ENCODE measurements at regions not wholly inside any gene's neighbourhood (a gene's known extent, or its start where the extent isn't known, plus 50 kb on each side); places are given as distances from the start of the nearest gene placed in this dataset.

DNA sequence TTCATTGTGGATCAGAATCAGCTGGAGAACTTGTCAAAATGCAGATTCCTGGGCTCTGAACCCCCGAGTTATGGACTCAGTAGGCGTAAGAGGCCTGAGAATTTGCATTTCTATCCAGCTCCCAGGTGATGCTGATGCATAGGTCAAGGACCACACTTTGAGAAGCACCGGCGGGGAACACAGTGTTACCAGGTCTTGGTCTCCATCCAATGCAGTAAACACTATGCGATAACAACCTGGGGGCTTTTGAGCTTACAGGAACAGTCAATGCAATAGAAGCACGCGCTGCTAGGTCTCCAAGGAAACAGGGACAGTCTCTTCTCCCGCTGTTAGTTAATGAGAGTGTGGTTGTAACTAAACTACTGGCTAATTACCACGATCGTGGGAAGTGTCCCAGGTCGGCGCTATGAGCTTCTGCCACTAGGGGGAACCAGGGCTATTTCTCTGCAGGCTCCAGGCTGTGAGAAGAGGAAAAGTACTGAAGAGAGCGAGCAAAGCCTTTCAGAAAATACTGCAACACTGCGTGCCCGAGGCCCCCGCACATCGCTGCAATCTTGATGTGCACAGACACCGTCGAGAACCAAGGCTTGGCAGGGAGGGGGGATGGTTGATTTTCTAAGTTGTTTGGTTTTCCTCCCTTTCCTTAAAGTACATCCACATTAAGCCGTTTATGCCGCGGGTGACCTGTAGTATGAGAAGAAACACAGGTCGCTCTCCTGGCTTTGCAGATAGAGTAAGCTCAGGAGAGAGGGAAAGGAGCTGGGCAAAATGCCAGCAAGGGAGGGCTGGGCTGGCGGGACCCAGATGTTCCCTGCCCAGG, 52.0 kb upstream of the KCNA1 start:
- Histone ChIP-seq H4K91ac (ENCODE audit: low read depth, low read length) (no peak overlapping the region), H4K8ac (ENCODE audit: low read depth, low read length) (no peak overlapping the region), H3K4me2 (ENCODE audit: low read length) (peak overlapping the region; percentile 26), H3K23ac (ENCODE audit: low read length) (no peak overlapping the region), H3K27ac (ENCODE audit: low read depth, low read length) (no peak overlapping the region), H3K9ac (ENCODE audit: low read length) (no peak overlapping the region), H2AK5ac (ENCODE audit: low read length) (no peak overlapping the region), H3K18ac (ENCODE audit: low read length) (no peak overlapping the region), H2BK120ac (ENCODE audit: insufficient read depth, low read length, poor library complexity) (no peak overlapping the region), H3K4me1 (ENCODE audit: control insufficient read depth in 1 of 2, insufficient read depth in 2 of 2, low read length in 2 of 2) (no peaks in the 10 kb centered on the region), H3K14ac (ENCODE audit: low read length) (no peak overlapping the region), H2BK5ac (ENCODE audit: low read depth, low read length, poor library complexity) (no peak overlapping the region), H3K4ac (ENCODE audit: low read depth, low read length) (no peak overlapping the region), H2BK12ac (ENCODE audit: low read length) (no peak overlapping the region), H3K9me3 (ENCODE audit: insufficient read depth, low read depth, low read length) (no peaks in the 10 kb centered on the region), H3K27me3 (ENCODE audit: insufficient read depth, low read length) (no peaks in the 10 kb centered on the region), H4K12ac (ENCODE audit: low read depth, low read length) (no peak overlapping the region), H2AFZ (ENCODE audit: insufficient read depth, low read length, poor library complexity) (no peak overlapping the region), H3K4me3 (ENCODE audit: low read depth, low read length) (no peak overlapping the region), H3K79me1 (ENCODE audit: low read length) (no peaks in the 10 kb centered on the region), H3K79me2 (ENCODE audit: control insufficient read depth, insufficient read depth, low read length, poor library complexity) (no peaks in the 10 kb centered on the region), H3K36me3 (ENCODE audit: control insufficient read depth in 1 of 2, insufficient read depth in 2 of 2, low read length in 2 of 2) (no peaks in the 10 kb centered on the region)
- peak; percentile 57 to 85 for DNase-seq
- no CpG with 5 or more reads among the region's 24 CpGs for WGBS (ENCODE audit: extremely low coverage, insufficient coverage, insufficient read length)

DNA sequence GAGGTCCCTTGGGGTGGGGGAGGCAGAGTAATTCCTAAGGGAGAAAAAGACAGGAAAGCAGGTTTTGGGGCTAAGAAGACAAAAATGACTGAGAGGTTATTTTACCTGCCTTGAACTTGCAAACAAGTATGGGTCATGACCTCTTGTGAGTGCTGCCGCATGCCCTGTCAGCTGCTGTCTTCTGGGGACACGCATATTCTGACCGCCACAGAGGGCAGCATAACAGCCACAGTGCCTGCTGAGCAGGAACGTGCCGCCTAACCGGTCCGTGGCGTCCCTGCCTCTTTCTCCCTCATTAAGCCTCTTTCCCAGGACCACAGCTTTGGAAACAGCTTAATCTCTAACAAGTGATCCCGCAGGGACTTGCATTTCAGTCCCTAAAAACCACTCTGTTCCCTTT, 51.3 kb upstream of the KCNA1 start:
- H3K4me3 ChIP-seq (ENCODE audit: low read depth, low read length), result no peak overlapping the region
- H2BK120ac ChIP-seq (ENCODE audit: insufficient read depth, low read length, poor library complexity), result no peak overlapping the region
- H2AK5ac ChIP-seq (ENCODE audit: low read length), result no peak overlapping the region
- peak; percentile 7 to 20 for DNase-seq
- WGBS (ENCODE audit: extremely low coverage, insufficient coverage, insufficient read length), result no CpG with 5 or more reads among the region's 9 CpGs
- H3K4me1 ChIP-seq (ENCODE audit: control insufficient read depth in 1 of 2, insufficient read depth in 2 of 2, low read length in 2 of 2), result no peaks in the 10 kb centered on the region
- H2BK12ac ChIP-seq (ENCODE audit: low read length), result no peak overlapping the region
- H2BK5ac ChIP-seq (ENCODE audit: low read depth, low read length, poor library complexity), result no peak overlapping the region
- no peak overlapping the region for H3K18ac ChIP-seq (ENCODE audit: low read length)
- no peak overlapping the region for H4K12ac ChIP-seq (ENCODE audit: low read depth, low read length)
- no peak overlapping the region for H3K27ac ChIP-seq (ENCODE audit: low read depth, low read length)
- no peak overlapping the region for H3K14ac ChIP-seq (ENCODE audit: low read length)
- no peaks in the 10 kb centered on the region for H3K36me3 ChIP-seq (ENCODE audit: control insufficient read depth in 1 of 2, insufficient read depth in 2 of 2, low read length in 2 of 2)
- no peaks in the 10 kb centered on the region for H3K9me3 ChIP-seq (ENCODE audit: insufficient read depth, low read depth, low read length)
- H3K27me3 ChIP-seq (ENCODE audit: insufficient read depth, low read length), result no peaks in the 10 kb centered on the region
- H3K4ac ChIP-seq (ENCODE audit: low read depth, low read length), result no peak overlapping the region
- no peaks in the 10 kb centered on the region for H3K79me2 ChIP-seq (ENCODE audit: control insufficient read depth, insufficient read depth, low read length, poor library complexity)
- no peak overlapping the region for H3K4me2 ChIP-seq (ENCODE audit: low read length)
- H4K91ac ChIP-seq (ENCODE audit: low read depth, low read length), result no peak overlapping the region
- no peak overlapping the region for H4K8ac ChIP-seq (ENCODE audit: low read depth, low read length)
- H3K79me1 ChIP-seq (ENCODE audit: low read length), result no peaks in the 10 kb centered on the region
- no peak overlapping the region for H3K9ac ChIP-seq (ENCODE audit: low read length)
- no peak overlapping the region for H3K23ac ChIP-seq (ENCODE audit: low read length)
- H2AFZ ChIP-seq (ENCODE audit: insufficient read depth, low read length, poor library complexity), result no peak overlapping the region

DNA sequence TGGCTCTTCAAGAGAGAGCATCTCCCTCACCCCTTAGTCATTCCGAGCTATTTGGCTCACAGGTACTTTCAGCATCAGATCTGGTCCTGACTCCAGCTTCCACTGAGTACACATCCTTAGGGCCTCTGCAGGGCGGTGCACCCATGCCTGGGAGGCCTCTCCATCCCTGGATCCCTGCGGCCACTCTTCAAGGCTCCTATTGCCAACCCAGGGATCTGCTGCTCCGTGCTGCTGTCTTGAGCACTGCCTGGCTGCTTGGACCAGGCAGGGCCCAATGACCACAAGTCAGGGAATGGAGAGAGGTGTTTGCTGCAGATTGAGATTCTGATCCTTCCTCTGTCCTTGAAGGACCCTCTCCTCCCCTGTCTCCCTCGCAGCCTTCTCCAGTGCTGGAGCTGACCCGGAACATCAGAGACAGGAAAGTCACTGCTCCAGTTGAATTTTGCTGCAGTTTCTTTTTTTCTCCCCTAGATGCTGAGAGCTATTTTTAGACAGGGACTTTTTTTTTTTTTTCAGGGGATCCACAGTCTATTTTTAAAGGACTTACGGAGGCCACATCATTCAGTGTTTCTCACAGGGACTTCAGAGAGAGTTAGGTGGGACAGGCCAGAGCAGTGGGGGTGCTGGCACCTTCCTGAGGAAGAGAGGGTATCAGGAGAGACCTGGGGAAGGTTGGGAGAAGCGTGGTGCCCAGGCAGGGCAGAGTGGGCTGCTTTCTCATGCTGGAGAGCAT, 50.1 kb upstream of the KCNA1 start:
- Histone ChIP-seq H3K4me3 (ENCODE audit: low read depth, low read length) (no peak overlapping the region), H3K4me1 (ENCODE audit: control insufficient read depth in 1 of 2, insufficient read depth in 2 of 2, low read length in 2 of 2) (no peaks in the 10 kb centered on the region), H3K79me1 (ENCODE audit: low read length) (no peaks in the 10 kb centered on the region), H3K27ac (ENCODE audit: low read depth, low read length) (no peak overlapping the region), H3K79me2 (ENCODE audit: control insufficient read depth, insufficient read depth, low read length, poor library complexity) (no peaks in the 10 kb centered on the region), H2BK5ac (ENCODE audit: low read depth, low read length, poor library complexity) (no peak overlapping the region), H3K36me3 (ENCODE audit: control insufficient read depth in 1 of 2, insufficient read depth in 2 of 2, low read length in 2 of 2) (no peaks in the 10 kb centered on the region), H3K4ac (ENCODE audit: low read depth, low read length) (no peak overlapping the region), H2BK12ac (ENCODE audit: low read length) (no peak overlapping the region), H2AFZ (ENCODE audit: insufficient read depth, low read length, poor library complexity) (no peak overlapping the region), H4K8ac (ENCODE audit: low read depth, low read length) (no peak overlapping the region), H3K4me2 (ENCODE audit: low read length) (no peak overlapping the region), H2AK5ac (ENCODE audit: low read length) (no peak overlapping the region), H4K91ac (ENCODE audit: low read depth, low read length) (no peak overlapping the region), H3K14ac (ENCODE audit: low read length) (no peak overlapping the region), H3K9me3 (ENCODE audit: insufficient read depth, low read depth, low read length) (no peaks in the 10 kb centered on the region), H3K18ac (ENCODE audit: low read length) (no peak overlapping the region), H4K12ac (ENCODE audit: low read depth, low read length) (no peak overlapping the region), H2BK120ac (ENCODE audit: insufficient read depth, low read length, poor library complexity) (no peak overlapping the region), H3K23ac (ENCODE audit: low read length) (no peak overlapping the region), H3K27me3 (ENCODE audit: insufficient read depth, low read length) (no peaks in the 10 kb centered on the region), H3K9ac (ENCODE audit: low read length) (no peak overlapping the region)
- no CpG with 5 or more reads among the region's 8 CpGs for WGBS (ENCODE audit: extremely low coverage, insufficient coverage, insufficient read length)
- DNase-seq, result no peak
